ENCODE measurements at regions not wholly inside any gene's neighbourhood (a gene's known extent, or its start where the extent isn't known, plus 50 kb on each side); places are given as distances from the start of the nearest gene placed in this dataset.

GRCh38 chr6:165835410-165835851 lies 172.4 kb upstream of the PDE10A start:
- no peak overlapping the region for H3K9ac ChIP-seq (ENCODE audit: low read length)
- H2AFZ ChIP-seq (ENCODE audit: low read length): no peak overlapping the region
- H3K4me2 ChIP-seq (ENCODE audit: low read depth, low read length): no peak overlapping the region
- no peak overlapping the region for H3K4me3 ChIP-seq (ENCODE audit: low read length)
- no peaks in the 10 kb centered on the region for H3F3A ChIP-seq (ENCODE audit: insufficient read depth, low read length)
- no peaks in the 10 kb centered on the region for H3K9me3 ChIP-seq (replicated peaks; ENCODE audit: insufficient read depth, low read length)
- no peak overlapping the region for H3K27ac ChIP-seq (ENCODE audit: low read length)
- H3K9me2 ChIP-seq (replicated peaks; ENCODE audit: insufficient read depth, low read length): no peaks in the 10 kb centered on the region
- H3K36me3 ChIP-seq (replicated peaks; ENCODE audit: insufficient read depth, low read length): no peaks in the 10 kb centered on the region
- DNase-seq: no peak
- TF ChIP-seq EZH2phosphoT487 (IDR thresholded peaks at IDR 0.05; ENCODE audit: low read length) (no peak), EZH2 (optimal IDR thresholded peaks at IDR 0.05; ENCODE audit: low read depth, low read length) (no peak)
- TF ChIP-seq, protein P1, sequence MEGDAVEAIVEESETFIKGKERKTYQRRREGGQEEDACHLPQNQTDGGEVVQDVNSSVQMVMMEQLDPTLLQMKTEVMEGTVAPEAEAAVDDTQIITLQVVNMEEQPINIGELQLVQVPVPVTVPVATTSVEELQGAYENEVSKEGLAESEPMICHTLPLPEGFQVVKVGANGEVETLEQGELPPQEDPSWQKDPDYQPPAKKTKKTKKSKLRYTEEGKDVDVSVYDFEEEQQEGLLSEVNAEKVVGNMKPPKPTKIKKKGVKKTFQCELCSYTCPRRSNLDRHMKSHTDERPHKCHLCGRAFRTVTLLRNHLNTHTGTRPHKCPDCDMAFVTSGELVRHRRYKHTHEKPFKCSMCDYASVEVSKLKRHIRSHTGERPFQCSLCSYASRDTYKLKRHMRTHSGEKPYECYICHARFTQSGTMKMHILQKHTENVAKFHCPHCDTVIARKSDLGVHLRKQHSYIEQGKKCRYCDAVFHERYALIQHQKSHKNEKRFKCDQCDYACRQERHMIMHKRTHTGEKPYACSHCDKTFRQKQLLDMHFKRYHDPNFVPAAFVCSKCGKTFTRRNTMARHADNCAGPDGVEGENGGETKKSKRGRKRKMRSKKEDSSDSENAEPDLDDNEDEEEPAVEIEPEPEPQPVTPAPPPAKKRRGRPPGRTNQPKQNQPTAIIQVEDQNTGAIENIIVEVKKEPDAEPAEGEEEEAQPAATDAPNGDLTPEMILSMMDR (IDR thresholded peaks at IDR 0.05; ENCODE audit: low read length): no peak
- H3K79me2 ChIP-seq (ENCODE audit: low read length): no peaks in the 10 kb centered on the region
- H4K20me1 ChIP-seq (ENCODE audit: insufficient read depth, low read length): no peaks in the 10 kb centered on the region
- no peaks in the 10 kb centered on the region for H3K4me1 ChIP-seq (ENCODE audit: low read length)
- H3K27me3 ChIP-seq (replicated peaks; ENCODE audit: insufficient read depth, low read length): no peaks in the 10 kb centered on the region

DNA sequence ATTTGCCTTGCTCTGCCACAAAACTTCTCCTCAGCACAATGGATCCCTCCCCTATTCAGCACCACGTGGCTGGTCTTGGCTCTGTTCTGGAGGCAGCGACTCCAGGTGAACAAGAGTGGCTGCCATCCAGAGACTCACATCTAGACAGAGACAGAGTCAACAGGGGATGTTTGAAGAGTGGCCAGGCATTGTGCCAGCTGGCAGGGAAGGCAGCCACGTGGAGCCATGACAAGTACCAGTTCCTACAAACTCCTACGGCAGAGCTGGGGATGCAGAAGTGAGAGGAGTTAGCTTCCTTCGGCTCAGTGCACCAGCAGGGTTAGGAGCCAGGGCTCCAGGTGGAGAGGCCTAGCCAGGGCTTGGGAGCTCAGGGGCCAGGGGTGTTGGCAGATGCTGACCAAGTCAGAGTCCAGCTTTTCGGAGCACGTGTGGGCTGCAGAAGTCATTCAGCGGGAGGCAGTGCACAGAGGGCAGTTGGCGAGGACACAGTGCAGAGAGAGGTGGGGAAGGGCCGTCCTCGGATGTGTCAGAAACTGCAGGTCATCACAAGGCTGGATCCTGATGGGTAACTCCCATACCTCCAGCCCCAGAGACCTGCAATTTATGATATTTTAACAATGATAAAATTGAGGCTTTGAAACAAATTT lies 171.7 kb upstream of the PDE10A start:
- Histone ChIP-seq H3K27me3 (replicated peaks; ENCODE audit: insufficient read depth, low read length) (no peaks in the 10 kb centered on the region), H3K4me2 (ENCODE audit: low read depth, low read length) (no peak overlapping the region), H3K27ac (ENCODE audit: low read length) (no peak overlapping the region), H3K79me2 (ENCODE audit: low read length) (no peaks in the 10 kb centered on the region), H3K4me3 (ENCODE audit: low read length) (no peak overlapping the region), H3K4me1 (ENCODE audit: low read length) (no peaks in the 10 kb centered on the region), H2AFZ (ENCODE audit: low read length) (no peak overlapping the region), H3K9me2 (replicated peaks; ENCODE audit: insufficient read depth, low read length) (no peaks in the 10 kb centered on the region), H4K20me1 (ENCODE audit: insufficient read depth, low read length) (no peaks in the 10 kb centered on the region), H3K9me3 (replicated peaks; ENCODE audit: insufficient read depth, low read length) (no peaks in the 10 kb centered on the region), H3F3A (ENCODE audit: insufficient read depth, low read length) (no peaks in the 10 kb centered on the region), H3K9ac (ENCODE audit: low read length) (no peak overlapping the region), H3K36me3 (replicated peaks; ENCODE audit: insufficient read depth, low read length) (no peaks in the 10 kb centered on the region)
- DNase-seq: no peak
- TF ChIP-seq, protein P1 (IDR thresholded peaks at IDR 0.05; ENCODE audit: low read length): no peak
- TF ChIP-seq EZH2 (optimal IDR thresholded peaks at IDR 0.05; ENCODE audit: low read depth, low read length) (no peak), EZH2phosphoT487 (IDR thresholded peaks at IDR 0.05; ENCODE audit: low read length) (no peak)

GRCh38 chr6:165833355-165833754 lies 170.3 kb upstream of the PDE10A start:
- H3K27me3 ChIP-seq (replicated peaks; ENCODE audit: insufficient read depth, low read length): no peaks in the 10 kb centered on the region
- no peak overlapping the region for H3K27ac ChIP-seq (ENCODE audit: low read length)
- DNase-seq: no peak
- H4K20me1 ChIP-seq (ENCODE audit: insufficient read depth, low read length): no peaks in the 10 kb centered on the region
- TF ChIP-seq, protein P1 (IDR thresholded peaks at IDR 0.05; ENCODE audit: low read length): no peak
- no peak for TF ChIP-seq EZH2phosphoT487 (IDR thresholded peaks at IDR 0.05; ENCODE audit: low read length)
- no peak for TF ChIP-seq EZH2 (optimal IDR thresholded peaks at IDR 0.05; ENCODE audit: low read depth, low read length)
- H3K79me2 ChIP-seq (ENCODE audit: low read length): no peaks in the 10 kb centered on the region
- no peaks in the 10 kb centered on the region for H3K9me2 ChIP-seq (replicated peaks; ENCODE audit: insufficient read depth, low read length)
- no peaks in the 10 kb centered on the region for H3K4me1 ChIP-seq (ENCODE audit: low read length)
- no peaks in the 10 kb centered on the region for H3K9me3 ChIP-seq (replicated peaks; ENCODE audit: insufficient read depth, low read length)
- no peak overlapping the region for H3K9ac ChIP-seq (ENCODE audit: low read length)
- no peaks in the 10 kb centered on the region for H3K36me3 ChIP-seq (replicated peaks; ENCODE audit: insufficient read depth, low read length)
- no peak overlapping the region for H2AFZ ChIP-seq (ENCODE audit: low read length)
- no peak overlapping the region for H3K4me2 ChIP-seq (ENCODE audit: low read depth, low read length)
- H3K4me3 ChIP-seq (ENCODE audit: low read length): no peak overlapping the region
- no peaks in the 10 kb centered on the region for H3F3A ChIP-seq (ENCODE audit: insufficient read depth, low read length)

Measured in MM.1S (cell line).